ENCODE measurements at regions not wholly inside any gene's neighbourhood (a gene's known extent, or its start where the extent isn't known, plus 50 kb on each side); places are given as distances from the start of the nearest gene placed in this dataset.

DNA sequence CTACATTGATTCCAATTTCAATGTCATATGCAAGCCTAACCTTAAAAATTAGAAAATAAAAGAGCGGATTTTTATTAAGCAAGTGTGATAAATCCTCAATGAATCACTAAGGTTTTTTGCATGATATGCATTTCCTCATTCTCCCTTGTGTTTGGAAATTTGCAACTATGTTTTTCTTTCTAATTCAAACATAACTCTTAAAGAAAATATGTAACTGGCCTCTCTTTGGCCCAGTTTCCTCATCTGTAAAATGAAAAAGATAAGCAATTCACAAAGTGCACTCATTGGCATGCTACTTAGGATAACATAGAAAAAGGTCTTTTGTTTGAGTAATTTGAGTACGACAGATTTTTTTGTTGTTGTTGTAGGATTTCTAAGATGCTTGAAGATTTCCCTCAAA lies 295.5 kb downstream of the CDH11 start:
- DNase-seq (ENCODE audit: low read depth) = no peak

DNA sequence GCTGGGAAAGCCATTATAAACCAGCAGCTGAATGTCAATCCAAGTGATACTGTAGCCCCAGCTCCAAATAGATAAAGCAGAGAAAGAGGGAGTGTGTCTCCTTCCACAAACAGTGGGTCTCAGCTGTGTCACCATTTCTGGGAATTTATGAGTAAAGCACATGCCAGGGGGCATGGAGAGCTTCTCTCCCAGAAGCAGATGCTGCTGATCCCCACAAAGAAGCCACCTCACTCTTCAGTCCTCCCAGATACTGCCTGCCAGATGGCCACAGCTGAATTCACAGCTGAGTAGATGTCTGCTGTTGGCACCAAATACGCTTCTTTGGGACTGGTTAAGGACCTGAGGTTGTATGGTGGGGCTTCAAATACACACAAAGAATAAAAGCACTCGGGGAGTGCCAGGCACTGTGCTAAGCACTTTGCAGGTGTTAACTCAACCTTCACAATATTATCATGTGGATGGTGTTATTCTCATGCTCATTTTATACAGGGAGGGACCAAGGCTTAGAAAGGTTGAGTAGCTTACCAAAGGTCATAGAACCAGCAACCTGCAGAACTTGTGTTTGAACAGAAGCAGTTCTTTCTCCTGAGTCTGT lies 298.3 kb downstream of the CDH11 start:
- DNase-seq (ENCODE audit: low read depth) = no peak

DNA sequence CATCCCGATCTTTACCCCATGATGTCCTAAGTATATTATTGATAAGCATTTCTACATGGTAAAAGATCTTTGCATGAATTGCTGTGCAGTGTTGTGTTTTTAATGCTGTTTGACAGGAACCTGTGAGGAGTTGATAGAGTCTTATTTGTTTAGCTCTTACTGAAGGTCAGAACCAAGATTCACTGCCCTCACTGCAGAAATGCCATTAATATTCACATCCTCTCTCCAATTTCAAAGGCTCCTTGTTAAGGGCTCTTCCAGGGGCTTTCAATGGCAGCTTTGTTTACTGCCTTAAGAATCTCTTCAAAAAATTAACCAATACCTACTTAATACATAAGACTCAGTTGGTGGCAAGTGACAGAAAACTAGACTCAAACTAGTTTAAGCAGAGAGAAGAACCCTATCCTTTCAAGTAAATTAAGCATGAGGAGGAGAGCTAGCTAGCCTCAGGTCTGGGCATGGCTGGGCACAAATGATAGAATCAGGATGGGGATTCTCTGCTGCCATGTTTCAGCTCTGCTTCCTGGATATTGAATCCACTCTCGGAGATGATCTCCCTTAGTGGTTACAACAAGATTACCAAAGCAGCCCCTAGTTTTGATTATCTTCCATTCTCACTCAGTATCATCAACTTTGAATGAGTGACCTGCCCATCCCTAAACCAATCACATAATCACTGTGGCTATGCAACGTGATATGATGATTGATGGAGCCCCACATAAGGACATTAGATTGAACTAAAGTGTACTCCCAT lies 311.8 kb downstream of the CDH11 start:
- DNase-seq (ENCODE audit: low read depth) = no peak

DNA sequence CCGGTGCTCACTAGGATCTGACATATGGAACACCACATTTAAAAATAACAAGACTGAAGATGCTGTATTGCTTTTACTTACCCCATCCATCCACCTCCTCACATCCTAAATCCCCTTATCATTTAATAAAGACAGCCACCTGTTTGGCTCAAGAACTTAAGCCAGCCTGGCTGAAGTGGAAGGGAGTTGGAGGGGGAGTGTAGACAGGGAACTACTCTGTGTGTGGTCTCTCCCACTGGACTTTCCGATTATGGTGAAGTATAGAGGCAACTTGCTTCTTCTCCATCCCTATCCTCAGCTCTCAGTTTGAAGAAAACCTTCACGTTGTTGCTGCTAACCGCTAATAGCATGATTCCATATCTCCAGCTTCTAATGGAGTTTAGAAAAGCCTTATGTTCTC lies 313.4 kb downstream of the CDH11 start:
- DNase-seq (ENCODE audit: low read depth) = no peak

DNA sequence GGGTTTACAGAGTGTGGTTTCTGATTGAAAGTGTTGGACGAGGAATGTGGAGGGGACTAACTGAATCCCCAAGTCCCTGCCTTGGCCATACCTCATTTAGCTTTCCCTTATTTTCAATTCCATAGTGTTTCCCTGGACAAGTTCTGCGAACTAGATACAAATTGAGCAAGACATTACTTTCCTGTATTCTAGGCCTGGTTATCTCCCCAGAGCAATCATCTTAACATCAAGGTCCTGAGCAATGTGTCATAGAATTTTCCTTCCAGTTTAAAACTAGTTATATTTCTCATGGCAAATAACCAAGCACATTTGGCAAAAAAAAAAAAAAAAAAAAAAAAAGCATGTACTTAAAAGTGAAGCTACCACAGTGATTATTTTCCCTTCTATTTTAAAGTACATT lies 330.1 kb downstream of the CDH11 start:
- DNase-seq (ENCODE audit: low read depth) = no peak

DNA sequence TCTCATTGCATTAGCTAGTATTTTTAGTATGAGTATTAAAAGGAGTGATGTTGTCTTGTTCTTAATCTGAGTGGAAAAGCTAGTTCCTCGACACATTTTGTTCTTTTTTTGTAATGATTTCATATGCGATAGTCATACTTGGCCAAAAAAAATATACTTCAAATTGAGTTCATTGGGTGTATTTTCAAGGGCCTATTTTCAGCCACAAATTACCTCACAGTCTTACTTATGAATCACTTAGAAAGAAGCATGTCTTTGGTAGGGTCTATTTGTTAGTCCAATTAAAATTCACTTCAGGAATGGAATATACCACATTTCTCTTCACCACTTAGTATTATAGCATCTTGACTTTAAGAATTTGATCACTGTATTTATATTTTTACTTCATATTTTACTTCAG lies 337.2 kb downstream of the CDH11 start:
- no peak for DNase-seq (ENCODE audit: low read depth)

DNA sequence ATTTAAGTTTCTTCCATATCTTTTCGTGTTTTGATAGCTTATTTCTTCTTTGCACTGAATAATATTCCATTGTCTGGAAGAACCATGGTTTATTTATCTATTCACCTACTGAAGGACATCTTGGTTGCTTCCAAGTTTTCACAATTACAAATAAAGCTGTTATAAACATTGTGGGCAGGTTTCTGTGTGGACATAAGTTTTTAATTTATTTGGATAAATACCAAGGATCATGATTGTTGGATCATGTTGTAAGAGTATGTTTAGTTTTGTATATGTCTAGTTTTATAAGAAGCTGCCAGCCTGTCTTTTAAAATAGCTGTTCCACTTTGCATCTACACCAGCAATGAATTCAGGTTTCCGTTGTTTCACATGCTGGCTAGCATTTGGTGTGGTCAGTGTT lies 339.4 kb downstream of the CDH11 start:
- DNase-seq (ENCODE audit: low read depth) = peak; percentile 6

DNA sequence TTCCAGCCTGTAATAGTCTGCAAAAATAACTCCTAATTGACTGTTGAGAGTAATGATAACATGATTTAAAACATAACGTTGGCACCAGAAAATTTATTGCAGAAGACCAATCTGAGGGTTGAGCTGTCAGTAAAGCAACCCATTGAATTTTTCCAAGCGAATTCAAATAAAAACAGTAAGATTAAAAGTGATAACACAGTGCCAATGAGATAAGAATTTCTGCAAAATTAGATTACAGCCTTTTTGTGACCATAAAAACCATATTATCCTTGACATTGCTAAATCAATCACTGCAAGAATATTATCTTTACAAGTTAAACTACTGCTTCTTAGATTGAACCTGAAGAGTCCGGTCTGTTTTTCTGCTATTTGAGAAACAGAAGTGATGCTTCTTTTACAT lies 341.4 kb downstream of the CDH11 start:
- DNase-seq (ENCODE audit: low read depth) = no peak

DNA sequence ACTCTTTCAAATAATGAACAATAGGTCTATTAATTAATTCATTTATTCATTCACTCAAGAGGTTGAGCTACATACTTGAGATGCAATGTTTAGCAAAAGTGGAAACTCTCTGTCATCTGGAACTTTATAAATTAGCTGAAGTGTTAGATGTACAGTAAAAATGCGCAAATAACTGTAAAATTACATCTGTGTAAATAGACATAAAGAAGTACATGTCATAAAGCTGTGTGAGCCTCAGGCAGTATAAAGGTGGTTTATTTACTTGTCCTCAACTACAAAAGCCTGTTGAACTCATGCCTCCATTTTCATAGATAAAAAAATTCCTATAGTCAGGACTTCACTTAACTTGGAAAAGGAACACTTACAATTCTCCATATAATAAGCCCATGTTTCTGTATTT lies 343.1 kb downstream of the CDH11 start:
- no peak for DNase-seq (ENCODE audit: low read depth)

DNA sequence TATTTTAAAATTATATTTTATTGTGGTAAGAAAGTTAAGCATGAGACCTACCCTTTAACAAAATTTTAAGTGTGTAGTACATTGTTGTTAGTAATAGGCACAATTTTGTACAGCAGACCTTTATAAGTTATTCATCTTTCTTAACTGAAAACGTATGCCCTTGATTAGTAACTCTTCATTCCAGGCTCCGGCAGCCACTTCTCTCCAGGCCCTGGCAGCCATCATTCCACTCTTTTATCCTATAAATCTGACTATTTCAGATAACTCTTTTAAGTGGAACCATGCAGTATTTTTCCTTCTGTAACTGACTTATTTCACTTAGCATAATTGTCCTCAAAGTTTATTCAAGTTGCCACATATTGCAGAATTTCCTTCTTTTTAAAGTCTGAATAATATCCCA lies 348.2 kb downstream of the CDH11 start:
- no peak for DNase-seq (ENCODE audit: low read depth)

DNA sequence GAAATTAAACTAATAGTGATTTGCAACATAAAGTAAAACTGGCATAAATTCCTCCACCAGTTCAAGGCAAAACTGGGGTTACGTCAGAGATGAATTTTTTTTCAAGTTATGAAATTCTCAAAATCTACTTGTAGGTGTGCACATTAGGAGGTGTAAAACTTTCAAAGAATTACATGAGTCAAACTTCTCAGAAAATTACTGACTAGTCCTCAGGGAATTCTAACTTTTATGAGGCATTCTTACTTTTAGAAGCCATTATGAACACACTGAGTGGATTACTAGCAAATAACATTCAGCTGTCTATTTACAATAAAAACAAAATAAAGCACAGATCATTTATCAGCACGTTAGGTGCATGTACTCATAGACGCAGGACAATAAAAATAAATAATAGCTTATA lies 348.7 kb downstream of the CDH11 start:
- no peak for DNase-seq (ENCODE audit: low read depth)

DNA sequence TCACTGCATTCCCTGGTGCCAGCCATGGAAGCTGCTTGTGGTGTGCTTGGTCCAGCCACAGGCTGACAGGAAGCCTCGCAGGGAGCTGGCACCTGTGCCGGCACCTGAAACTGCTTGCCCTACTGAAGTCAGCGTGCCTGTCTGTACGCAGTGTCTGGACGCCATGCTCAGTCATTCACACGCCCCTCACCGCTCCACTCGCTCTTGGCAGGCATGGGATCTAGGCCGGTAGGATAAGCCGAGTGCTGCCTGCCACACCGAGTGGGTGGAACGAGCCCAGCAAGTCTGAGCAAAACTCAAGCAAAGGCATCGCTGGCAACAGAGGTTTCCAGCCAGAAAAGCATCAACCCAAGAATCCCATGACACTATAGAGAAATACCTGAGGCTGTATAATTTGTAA lies 350.6 kb downstream of the CDH11 start:
- no peak for DNase-seq (ENCODE audit: low read depth)

DNA sequence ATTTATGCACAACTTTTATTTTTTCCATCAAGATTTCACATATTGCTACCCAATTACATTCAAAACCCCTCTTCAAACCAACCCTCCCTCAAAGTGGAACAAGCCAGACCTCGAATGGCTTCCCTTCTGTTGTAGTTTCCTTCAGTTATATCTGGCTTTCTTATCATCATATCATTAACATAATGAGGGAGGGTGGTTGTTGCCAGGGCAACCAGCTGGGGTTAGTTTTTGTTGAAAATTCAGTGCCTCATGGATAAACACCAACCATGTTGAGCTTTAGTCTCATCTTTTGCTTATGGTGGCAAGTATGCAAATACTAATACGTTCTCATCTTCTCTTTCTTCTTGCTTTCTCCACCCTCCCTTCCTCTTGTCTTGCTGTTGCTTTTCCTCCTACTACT lies 359.7 kb downstream of the CDH11 start:
- no peak for DNase-seq (ENCODE audit: low read depth)

DNA sequence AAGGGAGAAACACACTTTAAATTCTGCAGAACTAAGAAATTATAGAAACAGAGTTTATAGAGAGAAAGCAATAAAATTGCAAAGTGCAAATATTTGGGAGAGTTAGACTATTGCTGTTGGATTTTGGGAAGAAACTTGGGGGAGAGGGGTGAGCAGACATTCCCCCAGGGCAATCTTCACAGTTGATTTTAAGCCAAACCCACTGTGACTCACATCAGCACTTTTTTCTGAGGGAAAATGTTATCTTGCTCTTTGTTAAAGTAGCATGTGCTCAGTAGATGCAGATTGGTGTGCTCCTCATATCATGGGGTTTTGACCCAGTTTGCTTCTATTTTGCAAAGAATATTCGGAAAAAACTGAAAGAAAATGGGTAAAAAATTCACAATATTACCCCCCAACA lies 367.6 kb downstream of the CDH11 start:
- DNase-seq (ENCODE audit: low read depth) = no peak

DNA sequence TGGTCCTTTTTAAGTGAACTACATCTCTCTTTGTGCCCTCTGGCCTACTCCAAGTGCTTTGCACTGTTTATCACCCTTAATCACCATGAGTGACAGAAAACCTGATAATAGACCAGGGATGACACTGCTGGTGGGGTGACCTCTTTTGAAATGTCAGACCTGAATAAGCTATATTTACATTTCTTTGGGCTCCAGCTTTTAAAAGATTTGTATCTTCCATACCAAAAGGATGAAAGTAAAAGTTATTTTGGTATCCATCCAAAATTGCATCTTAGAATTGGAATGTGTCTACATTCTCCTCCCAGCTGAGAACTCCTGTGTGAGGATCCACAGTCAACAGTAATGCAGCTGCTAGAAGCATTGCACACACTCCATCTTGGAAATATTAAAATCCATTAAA lies 370.0 kb downstream of the CDH11 start:
- DNase-seq (ENCODE audit: low read depth) = no peak

DNA sequence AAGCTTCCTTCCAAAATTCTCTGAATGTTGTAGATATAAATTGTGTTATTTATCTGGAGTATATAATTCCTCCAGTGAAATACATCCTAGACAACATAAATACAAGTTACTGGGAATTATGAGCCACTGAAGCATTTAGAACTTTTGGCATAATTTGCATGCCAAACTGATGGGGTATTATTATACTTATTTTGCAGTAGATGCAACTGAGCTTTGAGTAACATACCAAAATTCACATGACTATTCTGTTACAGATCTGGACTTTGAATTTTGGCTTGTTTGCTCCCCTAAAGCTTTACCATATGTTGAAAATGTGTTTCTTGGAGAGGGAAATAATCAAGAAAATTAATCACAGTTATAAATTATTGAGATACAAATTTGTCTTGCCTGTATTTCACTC lies 372.5 kb downstream of the CDH11 start:
- no peak for DNase-seq (ENCODE audit: low read depth)

DNA sequence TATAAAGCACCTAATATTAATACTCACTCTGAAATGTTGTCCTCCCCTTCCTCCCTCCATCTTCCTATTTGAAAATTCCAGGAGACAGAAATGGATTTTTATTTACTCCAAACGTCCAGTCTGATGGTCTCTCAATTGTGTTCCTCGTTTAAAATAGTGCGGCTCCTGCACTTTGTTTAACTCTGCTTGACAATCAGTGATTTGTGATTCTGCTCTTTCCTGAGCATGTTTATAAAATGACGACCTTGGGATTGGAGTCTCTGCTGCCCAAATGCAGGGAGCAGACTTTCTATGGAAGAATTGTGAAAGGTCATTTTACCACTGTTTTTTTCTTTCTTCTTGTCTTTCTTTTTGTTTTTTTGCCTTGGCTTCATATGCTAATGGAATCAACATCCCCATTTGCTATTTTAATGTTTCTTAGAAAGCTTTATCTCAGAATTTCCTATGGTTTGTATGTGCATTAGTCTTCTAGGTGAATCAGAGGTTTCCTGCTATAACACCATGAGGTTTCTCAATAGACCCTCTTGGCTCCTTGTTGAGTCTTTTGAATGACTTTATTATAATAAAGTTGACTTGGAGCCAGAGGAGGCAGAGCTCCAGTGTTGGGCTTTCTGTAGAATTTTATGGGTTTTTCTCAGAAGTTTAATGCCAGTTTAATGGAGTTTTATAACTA lies 376.5 kb downstream of the CDH11 start:
- DNase-seq (ENCODE audit: low read depth) = no peak

DNA sequence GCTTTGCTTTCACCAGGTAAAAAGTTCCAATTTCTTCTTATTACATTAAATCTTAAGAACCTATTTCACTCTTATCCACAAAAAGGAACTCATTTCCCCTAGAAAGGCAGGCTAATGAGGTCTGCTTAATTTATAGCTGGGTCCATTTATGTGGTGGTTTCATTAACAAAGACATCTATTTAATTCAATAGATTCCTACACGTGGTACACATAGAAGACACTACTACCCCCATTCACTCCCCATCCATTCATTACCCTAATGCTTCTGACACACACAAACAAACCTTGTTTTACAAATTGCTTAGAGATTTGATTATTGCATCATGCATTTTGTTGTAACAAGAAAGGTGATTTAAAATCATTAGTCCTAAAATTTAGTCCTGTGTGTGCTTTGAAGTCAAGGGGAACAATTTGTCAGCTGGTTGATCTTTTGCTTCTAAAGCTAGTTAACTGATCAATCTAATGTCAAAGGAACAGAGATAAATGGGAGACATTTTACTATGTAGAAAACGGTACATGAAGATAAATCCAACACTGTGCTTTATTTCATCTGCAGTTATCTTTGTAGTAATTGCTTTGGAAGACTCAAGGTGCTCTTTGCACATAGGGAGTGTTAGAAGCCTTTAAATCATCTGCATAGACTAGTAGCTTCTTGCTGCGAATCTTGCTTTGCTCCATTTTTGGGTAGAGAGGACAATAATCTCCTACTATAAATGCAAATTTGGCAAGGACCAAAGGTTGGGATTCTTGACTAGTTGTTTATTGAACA lies 379.2 kb downstream of the CDH11 start:
- DNase-seq (ENCODE audit: low read depth) = no peak

DNA sequence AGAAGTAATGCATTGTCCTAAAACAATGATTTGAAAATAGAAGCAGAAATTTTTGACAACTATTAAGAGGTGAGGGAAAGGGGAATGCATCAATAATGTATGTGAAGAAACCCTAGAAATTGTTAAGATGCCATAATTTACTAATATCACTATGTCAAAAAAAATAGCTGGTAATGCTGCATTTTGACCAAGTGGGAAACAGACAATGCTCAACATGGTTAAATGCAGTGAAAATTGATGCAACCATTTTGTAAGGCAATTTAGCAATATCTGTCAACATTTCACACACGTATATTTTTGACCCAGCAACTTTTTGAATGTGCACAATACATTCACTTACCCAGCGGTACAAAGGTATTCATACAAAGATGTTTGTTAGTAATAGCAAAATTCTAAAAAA lies 381.6 kb downstream of the CDH11 start:
- no peak for DNase-seq (ENCODE audit: low read depth)

DNA sequence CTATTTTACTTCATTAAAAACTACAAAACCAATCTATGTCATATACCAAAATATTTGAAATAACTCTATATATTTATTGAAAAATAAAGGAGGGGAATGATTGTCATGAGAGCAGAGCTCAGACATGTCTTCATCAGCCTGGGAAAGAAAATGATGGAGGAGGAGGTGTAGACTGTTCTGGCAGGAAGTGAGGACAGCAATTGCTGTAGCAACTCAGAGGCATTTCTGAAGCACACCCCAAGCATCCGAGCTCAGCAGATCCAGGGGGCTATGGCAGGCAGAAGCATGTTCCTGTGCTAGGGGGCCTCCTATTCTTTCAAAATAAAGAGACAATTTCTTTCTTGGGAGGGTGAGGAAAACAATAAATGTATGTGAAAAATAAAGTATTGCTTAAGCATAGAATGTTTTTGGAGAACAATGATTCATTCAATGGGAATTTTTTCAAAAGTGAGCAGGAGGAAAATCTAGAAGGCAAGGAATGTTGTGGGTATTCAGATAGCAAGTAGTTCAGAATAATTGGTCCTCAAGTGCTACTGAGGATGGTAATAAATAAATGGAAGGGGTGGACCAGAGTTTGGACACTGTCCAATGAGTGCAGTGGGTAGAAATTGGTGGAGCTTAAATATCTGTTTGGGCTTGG lies 383.4 kb downstream of the CDH11 start:
- DNase-seq (ENCODE audit: low read depth) = peak; percentile 13

DNA sequence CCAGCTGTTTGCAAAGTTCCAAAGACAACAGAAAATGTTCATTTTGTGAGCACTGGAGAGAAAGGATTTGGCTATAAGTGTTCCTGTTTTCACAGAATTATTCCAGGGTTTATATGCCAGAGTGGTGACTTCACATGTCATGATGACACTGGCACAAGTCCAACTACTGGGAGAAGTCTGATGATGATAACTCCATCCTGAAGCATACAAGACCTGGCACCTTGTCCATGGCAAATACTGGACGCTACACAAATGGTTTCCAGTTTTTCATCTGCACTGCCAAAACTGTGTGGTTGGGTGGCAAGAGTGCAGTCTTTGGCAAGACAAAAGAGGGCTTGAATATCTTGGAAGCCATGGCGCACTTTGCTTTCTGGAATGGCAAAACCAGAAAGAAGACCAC lies 385.0 kb downstream of the CDH11 start:
- DNase-seq (ENCODE audit: low read depth) = no peak

DNA sequence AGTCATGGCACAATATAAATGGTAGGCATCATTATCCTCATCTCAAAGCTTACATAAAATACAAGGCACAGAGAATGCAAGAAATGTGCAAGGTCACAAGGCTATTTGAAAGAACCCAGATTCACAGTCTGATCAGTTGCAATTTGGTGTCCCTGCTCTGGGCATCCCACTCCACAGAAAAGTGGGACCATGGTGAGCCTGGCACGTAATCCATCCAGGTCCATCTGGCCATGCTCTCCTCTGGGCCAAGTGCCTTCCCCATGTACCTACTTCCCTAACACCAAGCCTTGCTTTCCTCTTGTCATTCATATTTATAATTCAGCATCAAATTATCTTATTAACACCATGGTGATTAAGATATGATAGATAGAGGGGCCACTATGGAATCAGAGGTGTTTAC lies 390.0 kb downstream of the CDH11 start:
- DNase-seq (ENCODE audit: low read depth) = no peak
